ENCODE measurements at regions not wholly inside any gene's neighbourhood (a gene's known extent, or its start where the extent isn't known, plus 50 kb on each side); places are given as distances from the start of the nearest gene placed in this dataset.
"Not testable (repeated sequence)": the region's sequence is repeated elsewhere in the genome, so short reads cannot be mapped to it uniquely, and the experiment has no call there.

DNA sequence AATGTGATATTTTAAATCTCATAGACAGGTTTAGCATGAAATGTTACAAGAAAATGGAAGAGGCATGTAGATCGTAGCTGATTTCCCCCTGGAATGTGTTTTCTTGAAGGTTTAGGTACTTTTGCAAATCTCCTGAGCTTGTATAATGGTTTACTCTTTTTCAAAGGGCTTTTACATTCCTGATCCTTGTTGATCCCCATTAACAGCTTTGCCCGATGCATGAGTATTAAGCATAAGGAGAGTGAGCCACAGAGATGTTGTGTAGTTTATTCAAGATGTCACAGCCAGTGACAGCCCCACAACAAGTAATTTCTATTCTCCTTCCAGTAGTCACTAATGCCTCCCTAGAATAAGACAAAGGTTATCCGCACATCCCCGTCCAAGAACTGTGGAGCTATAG lies 103.7 kb downstream of the SKIDA1 start:
- Histone ChIP-seq H3K27me3 (ENCODE audit: control insufficient read depth, insufficient read depth, low read length) (no peaks in the 10 kb centered on the region), H3K4me3 (ENCODE audit: low read length in 3 of 3) (no peak overlapping the region), H3K27ac (ENCODE audit: low read depth in 2 of 2, low read length in 2 of 2) (no peak overlapping the region), H3K4me1 (ENCODE audit: control insufficient read depth in 2 of 3, insufficient read depth in 2 of 3, low read depth in 1 of 3, low read length in 3 of 3) (no peaks in the 10 kb centered on the region), H3K9me3 (ENCODE audit: control insufficient read depth in 2 of 3, insufficient read depth in 1 of 3, low read length in 3 of 3) (peaks cover 0 to 4% (median 0%) of the 10 kb centered on the region in 3 donors), H3K36me3 (ENCODE audit: control insufficient read depth in 2 of 3, insufficient read depth in 3 of 3, low read length in 3 of 3) (no peaks in the 10 kb centered on the region), H3K9ac (ENCODE audit: low read length in 3 of 3) (no peak overlapping the region)
- FAIRE-seq = no peak
- TF ChIP-seq, protein P1, sequence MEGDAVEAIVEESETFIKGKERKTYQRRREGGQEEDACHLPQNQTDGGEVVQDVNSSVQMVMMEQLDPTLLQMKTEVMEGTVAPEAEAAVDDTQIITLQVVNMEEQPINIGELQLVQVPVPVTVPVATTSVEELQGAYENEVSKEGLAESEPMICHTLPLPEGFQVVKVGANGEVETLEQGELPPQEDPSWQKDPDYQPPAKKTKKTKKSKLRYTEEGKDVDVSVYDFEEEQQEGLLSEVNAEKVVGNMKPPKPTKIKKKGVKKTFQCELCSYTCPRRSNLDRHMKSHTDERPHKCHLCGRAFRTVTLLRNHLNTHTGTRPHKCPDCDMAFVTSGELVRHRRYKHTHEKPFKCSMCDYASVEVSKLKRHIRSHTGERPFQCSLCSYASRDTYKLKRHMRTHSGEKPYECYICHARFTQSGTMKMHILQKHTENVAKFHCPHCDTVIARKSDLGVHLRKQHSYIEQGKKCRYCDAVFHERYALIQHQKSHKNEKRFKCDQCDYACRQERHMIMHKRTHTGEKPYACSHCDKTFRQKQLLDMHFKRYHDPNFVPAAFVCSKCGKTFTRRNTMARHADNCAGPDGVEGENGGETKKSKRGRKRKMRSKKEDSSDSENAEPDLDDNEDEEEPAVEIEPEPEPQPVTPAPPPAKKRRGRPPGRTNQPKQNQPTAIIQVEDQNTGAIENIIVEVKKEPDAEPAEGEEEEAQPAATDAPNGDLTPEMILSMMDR (IDR thresholded peaks at IDR 0.05; ENCODE audit: borderline replicate concordance, extremely low read depth, insufficient read depth) = no peak
- no peak for DNase-seq
- intact Hi-C loops (cut with DNase I) = no loop called here

GRCh38 chr10:21421016-21421415 lies 104.5 kb downstream of the SKIDA1 start:
- intact Hi-C loops (cut with DNase I) = no loop called here
- Histone ChIP-seq H3K9ac (ENCODE audit: low read length in 3 of 3) (no peak overlapping the region), H3K27me3 (ENCODE audit: control insufficient read depth, insufficient read depth, low read length) (no peaks in the 10 kb centered on the region), H3K27ac (ENCODE audit: low read depth in 2 of 2, low read length in 2 of 2) (no peak overlapping the region), H3K36me3 (ENCODE audit: control insufficient read depth in 2 of 3, insufficient read depth in 3 of 3, low read length in 3 of 3) (no peaks in the 10 kb centered on the region), H3K9me3 (ENCODE audit: control insufficient read depth in 2 of 3, insufficient read depth in 1 of 3, low read length in 3 of 3) (no peaks in the 10 kb centered on the region), H3K4me1 (ENCODE audit: control insufficient read depth in 2 of 3, insufficient read depth in 2 of 3, low read depth in 1 of 3, low read length in 3 of 3) (no peaks in the 10 kb centered on the region), H3K4me3 (ENCODE audit: low read length in 3 of 3) (no peak overlapping the region)
- no peak for DNase-seq
- TF ChIP-seq, protein P1 (IDR thresholded peaks at IDR 0.05; ENCODE audit: borderline replicate concordance, extremely low read depth, insufficient read depth) = no peak
- no peak for FAIRE-seq

GRCh38 chr10:21418981-21419576 lies 106.4 kb downstream of the SKIDA1 start:
- H3K27ac ChIP-seq (ENCODE audit: low read depth in 2 of 2, low read length in 2 of 2); H3K4me1 ChIP-seq (ENCODE audit: control insufficient read depth in 2 of 3, insufficient read depth in 2 of 3, low read depth in 1 of 3, low read length in 3 of 3); H3K4me3 ChIP-seq (ENCODE audit: low read length in 3 of 3); H3K9me3 ChIP-seq (ENCODE audit: control insufficient read depth in 2 of 3, insufficient read depth in 1 of 3, low read length in 3 of 3); intact Hi-C loops (cut with DNase I); H3K27me3 ChIP-seq (ENCODE audit: control insufficient read depth, insufficient read depth, low read length); FAIRE-seq; H3K36me3 ChIP-seq (ENCODE audit: control insufficient read depth in 2 of 3, insufficient read depth in 3 of 3, low read length in 3 of 3); DNase-seq; H3K9ac ChIP-seq (ENCODE audit: low read length in 3 of 3): not testable (repeated sequence)

- no peaks in the 10 kb centered on the region for H3K9me3 ChIP-seq (ENCODE audit: control insufficient read depth in 2 of 3, insufficient read depth in 1 of 3, low read length in 3 of 3)
- H3K4me3 ChIP-seq (ENCODE audit: low read length in 3 of 3) = no peak overlapping the region
- no peak overlapping the region for H3K27ac ChIP-seq (ENCODE audit: low read depth in 2 of 2, low read length in 2 of 2)
- H3K9ac ChIP-seq (ENCODE audit: low read length in 3 of 3) = no peak overlapping the region
- intact Hi-C loops (cut with DNase I) = no loop called here
- no peaks in the 10 kb centered on the region for H3K36me3 ChIP-seq (ENCODE audit: control insufficient read depth in 2 of 3, insufficient read depth in 3 of 3, low read length in 3 of 3)
- no peaks in the 10 kb centered on the region for H3K4me1 ChIP-seq (ENCODE audit: control insufficient read depth in 2 of 3, insufficient read depth in 2 of 3, low read depth in 1 of 3, low read length in 3 of 3)
- no peak for DNase-seq
- H3K27me3 ChIP-seq (ENCODE audit: control insufficient read depth, insufficient read depth, low read length) = no peaks in the 10 kb centered on the region
- no peak for FAIRE-seq
- TF ChIP-seq, protein P1 (IDR thresholded peaks at IDR 0.05; ENCODE audit: borderline replicate concordance, extremely low read depth, insufficient read depth) = no peak
Observed at GRCh38 chr10:21417172-21417712, 108.2 kb downstream of the SKIDA1 start.
